Epithelial cell of prostate (primary cell): ENCODE measurements at regions not wholly inside any gene's neighbourhood (a gene's known extent, or its start where the extent isn't known, plus 50 kb on each side); places are given as distances from the start of the nearest gene placed in this dataset.

Source experiments
- DNase-seq: peaks from one replicate; pipeline ENCODE4 v3.0.0-alpha.2; 2011; ENCODE audit warnings: low read depth, low spot score
- H3K27ac ChIP-seq: fragments of 450-650 bp; 2 replicates; pipeline ENCODE4 v1.5.1; 2017; ENCODE audit warnings: mild to moderate bottlenecking

- no peak for DNase-seq
Observed at GRCh38 chr12:87846045-87846444, 183.2 kb downstream of the C12orf50 start.

GRCh38 chr12:87841935-87842334, 187.3 kb downstream of the C12orf50 start:
- H3K27ac ChIP-seq = no peak overlapping the region
- DNase-seq = no peak

More at GRCh38 chr12:87846045-87846444, 183.2 kb downstream of the C12orf50 start:
- H3K27ac ChIP-seq = no peak overlapping the region

GRCh38 chr12:87836190-87836589, 193.0 kb downstream of the C12orf50 start:
- no peak for DNase-seq
- no peak overlapping the region for H3K27ac ChIP-seq

- no peak for DNase-seq
- H3K27ac ChIP-seq = peak overlapping the region; percentile 20
Observed at GRCh38 chr12:87828382-87828973, 200.7 kb downstream of the C12orf50 start.

GRCh38 chr12:87827638-87828264, 201.4 kb downstream of the C12orf50 start:
- H3K27ac ChIP-seq = peak overlapping the region; percentile 20
- peak; percentile 49 for DNase-seq

- H3K27ac ChIP-seq = no peak overlapping the region
- DNase-seq = no peak
Observed at GRCh38 chr12:87822923-87823322, 206.3 kb downstream of the C12orf50 start.

- peak overlapping the region; percentile 81 for H3K27ac ChIP-seq
- DNase-seq = no peak
Observed at GRCh38 chr12:87820524-87821202, 208.5 kb downstream of the C12orf50 start.

- no peak for DNase-seq
- H3K27ac ChIP-seq = no peak overlapping the region
Observed at GRCh38 chr12:87818441-87818840, 210.8 kb downstream of the C12orf50 start.

- H3K27ac ChIP-seq = no peak overlapping the region
- DNase-seq = no peak
Observed at GRCh38 chr12:87815771-87816585, 213.2 kb downstream of the C12orf50 start.

- DNase-seq = no peak
- H3K27ac ChIP-seq = peak overlapping the region; percentile 73
Observed at GRCh38 chr12:87814625-87815024, 214.6 kb downstream of the C12orf50 start.

- DNase-seq = peak; percentile 37
Observed at GRCh38 chr12:87813476-87814234, 215.5 kb downstream of the C12orf50 start.

GRCh38 chr12:87812681-87813080, 216.5 kb downstream of the C12orf50 start:
- no peak for DNase-seq
- peak overlapping the region; percentile 73 for H3K27ac ChIP-seq

More at GRCh38 chr12:87813476-87814234, 215.5 kb downstream of the C12orf50 start:
- peak overlapping the region; percentile 73 for H3K27ac ChIP-seq

GRCh38 chr12:87812030-87812429, 217.2 kb downstream of the C12orf50 start:
- peak overlapping the region; percentile 73 for H3K27ac ChIP-seq
- no peak for DNase-seq

- DNase-seq = no peak
- H3K27ac ChIP-seq = no peak overlapping the region
Observed at GRCh38 chr12:87809916-87810315, 219.3 kb downstream of the C12orf50 start.

- peak overlapping the region; percentile 24 for H3K27ac ChIP-seq
- DNase-seq = no peak
Observed at GRCh38 chr12:87807086-87807485, 222.1 kb downstream of the C12orf50 start.

GRCh38 chr12:87806310-87806709, 222.9 kb downstream of the C12orf50 start:
- no peak for DNase-seq
- peak overlapping the region; percentile 24 for H3K27ac ChIP-seq

- H3K27ac ChIP-seq = no peak overlapping the region
- no peak for DNase-seq
Observed at GRCh38 chr12:87804386-87804785, 224.8 kb downstream of the C12orf50 start.

- no peak for DNase-seq
- no peak overlapping the region for H3K27ac ChIP-seq
Observed at GRCh38 chr12:87802721-87803011, 226.5 kb downstream of the C12orf50 start.

- no peak overlapping the region for H3K27ac ChIP-seq
- DNase-seq = no peak
Observed at GRCh38 chr12:87801860-87802720, 227.1 kb downstream of the C12orf50 start.
